OCI-LY1 (cell line): ENCODE measurements at regions not wholly inside any gene's neighbourhood (a gene's known extent, or its start where the extent isn't known, plus 50 kb on each side); places are given as distances from the start of the nearest gene placed in this dataset.

Source experiments
- H2AFZ ChIP-seq: fragments of 200-600 bp; sonication (generic), shearing (Covaris generic); 2 replicates; pipeline ENCODE4 v1.6.0; 2014; ENCODE audit warnings: antibody characterized with exemption, mild to moderate bottlenecking, low read length
- H3F3A ChIP-seq: fragments of 200-600 bp; sonication (generic), shearing (Covaris generic); 2 replicates; pipeline ENCODE4 v1.6.0; 2014; ENCODE audit warnings: mild to moderate bottlenecking, antibody characterized with exemption, low read length, moderate library complexity; ENCODE audit not compliant: insufficient read depth
- H3K27ac ChIP-seq: fragments of 200-600 bp; sonication (generic); 2 replicates; pipeline ENCODE4 v1.5.1; 2014; ENCODE audit warnings: low read length, mixed run types, mild to moderate bottlenecking, low read depth; ENCODE audit not compliant: poor library complexity, severe bottlenecking
- H3K27me3 ChIP-seq: fragments of 200-600 bp; sonication (generic); 2 replicates; pipeline ENCODE4 v1.6.0; 2014; ENCODE audit warnings: antibody characterized with exemption, mild to moderate bottlenecking, low read length, moderate library complexity; ENCODE audit not compliant: insufficient read depth
- H3K36me3 ChIP-seq: fragments of 200-600 bp; sonication (generic); 2 replicates; pipeline ENCODE4 v1.6.1; 2014; ENCODE audit warnings: mild to moderate bottlenecking, antibody characterized with exemption, low read length, moderate library complexity, mixed read lengths; ENCODE audit not compliant: insufficient read depth
- H3K4me1 ChIP-seq: fragments of 200-600 bp; sonication (generic); 2 replicates; pipeline ENCODE4 v1.5.1; 2014; ENCODE audit warnings: mild to moderate bottlenecking, low read length, moderate library complexity; ENCODE audit not compliant: insufficient read depth, severe bottlenecking
- H3K4me2 ChIP-seq: fragments of 200-600 bp; sonication (generic), shearing (Covaris generic); 2 replicates; pipeline ENCODE4 v1.6.1; 2014; ENCODE audit warnings: low read length
- H3K4me3 ChIP-seq: fragments of 200-600 bp; sonication (generic); 2 replicates; pipeline ENCODE4 v1.5.1; 2014; ENCODE audit warnings: low read length, low read depth, mild to moderate bottlenecking, mixed read lengths; ENCODE audit not compliant: poor library complexity, severe bottlenecking
- H3K79me2 ChIP-seq: fragments of 200-600 bp; shearing (Covaris generic); 2 replicates; pipeline ENCODE4 v1.6.1; 2016; ENCODE audit warnings: mixed run types, low read length, mixed read lengths; ENCODE audit not compliant: insufficient read depth
- H3K9ac ChIP-seq: fragments of 200-600 bp; sonication (generic), shearing (Covaris generic); 2 replicates; pipeline ENCODE4 v1.6.1; 2014; ENCODE audit warnings: mild to moderate bottlenecking, low read length, mixed read lengths
- H3K9me2 ChIP-seq: fragments of 200-600 bp; sonication (generic), shearing (Covaris generic); 2 replicates; pipeline ENCODE4 v1.6.1; 2014; ENCODE audit warnings: low read depth, mild to moderate bottlenecking, low read length, mixed read lengths
- H3K9me3 ChIP-seq: fragments of 200-600 bp; shearing (Covaris generic); 2 replicates; pipeline ENCODE4 v1.6.1; 2014; ENCODE audit warnings: low read length, mixed read lengths
- H4K20me1 ChIP-seq: fragments of 200-600 bp; sonication (generic), shearing (Covaris generic); 2 replicates; pipeline ENCODE4 v1.6.0; 2016; ENCODE audit warnings: mild to moderate bottlenecking, low read length; ENCODE audit not compliant: insufficient read depth
- CTCF ChIP-seq: fragments of 200-600 bp; sonication (generic), shearing (Covaris generic); IDR thresholded peaks from 2 replicates; pipeline ENCODE4 v1.5.1; 2017; ENCODE audit warnings: mild to moderate bottlenecking, antibody characterized with exemption, low read length, moderate library complexity, mixed read lengths
- EZH2 ChIP-seq: fragments of 200-600 bp; sonication (generic), shearing (Covaris generic); IDR thresholded peaks from 2 replicates; pipeline ENCODE4 v1.8.0; 2017; ENCODE audit warnings: borderline replicate concordance, mixed run types, mild to moderate bottlenecking, antibody characterized with exemption, low read length, moderate library complexity, mixed read lengths

GRCh38 chr22:44588348-44588747 lies 90.3 kb upstream of the RTL6 start:
- no peaks in the 10 kb centered on the region for H3K4me1 ChIP-seq
- no peaks in the 10 kb centered on the region for H3K9me3 ChIP-seq
- H3K27ac ChIP-seq: no peak overlapping the region
- no peaks in the 10 kb centered on the region for H3F3A ChIP-seq
- H3K79me2 ChIP-seq: no peaks in the 10 kb centered on the region
- no peak overlapping the region for H3K4me2 ChIP-seq
- H3K9me2 ChIP-seq: no peaks in the 10 kb centered on the region
- no peaks in the 10 kb centered on the region for H3K36me3 ChIP-seq
- H2AFZ ChIP-seq: no peak overlapping the region
- H3K4me3 ChIP-seq: no peak overlapping the region
- H3K27me3 ChIP-seq: no peaks in the 10 kb centered on the region
- no peaks in the 10 kb centered on the region for H4K20me1 ChIP-seq
- no peak overlapping the region for H3K9ac ChIP-seq
- TF ChIP-seq CTCF: no peak
- TF ChIP-seq EZH2: no peak

- Histone ChIP-seq H3K79me2 (no peaks in the 10 kb centered on the region), H3K9ac (no peak overlapping the region), H3K27ac (no peak overlapping the region), H3F3A (no peaks in the 10 kb centered on the region), H3K9me2 (no peaks in the 10 kb centered on the region), H4K20me1 (no peaks in the 10 kb centered on the region), H3K4me3 (no peak overlapping the region), H3K9me3 (no peaks in the 10 kb centered on the region), H3K4me1 (no peaks in the 10 kb centered on the region), H3K36me3 (no peaks in the 10 kb centered on the region), H3K27me3 (no peaks in the 10 kb centered on the region), H2AFZ (no peak overlapping the region), H3K4me2 (no peak overlapping the region)
- TF ChIP-seq EZH2 (no peak), CTCF (no peak)
Observed at GRCh38 chr22:44587737-44588310, 89.8 kb upstream of the RTL6 start.

GRCh38 chr22:44586999-44587736 lies 89.1 kb upstream of the RTL6 start:
- H3K27ac ChIP-seq: no peak overlapping the region
- H3K36me3 ChIP-seq: no peaks in the 10 kb centered on the region
- no peaks in the 10 kb centered on the region for H3K79me2 ChIP-seq
- TF ChIP-seq CTCF (no peak), EZH2 (no peak)
- no peaks in the 10 kb centered on the region for H3K4me1 ChIP-seq
- H2AFZ ChIP-seq: no peak overlapping the region
- H4K20me1 ChIP-seq: no peaks in the 10 kb centered on the region
- no peaks in the 10 kb centered on the region for H3K9me3 ChIP-seq
- H3K4me2 ChIP-seq: no peak overlapping the region
- no peaks in the 10 kb centered on the region for H3F3A ChIP-seq
- H3K27me3 ChIP-seq: no peaks in the 10 kb centered on the region
- H3K9me2 ChIP-seq: no peaks in the 10 kb centered on the region
- H3K9ac ChIP-seq: no peak overlapping the region
- no peak overlapping the region for H3K4me3 ChIP-seq
